ENCODE measurements at regions not wholly inside any gene's neighbourhood (a gene's known extent, or its start where the extent isn't known, plus 50 kb on each side); places are given as distances from the start of the nearest gene placed in this dataset.
"Not testable (repeated sequence)": the region's sequence is repeated elsewhere in the genome, so short reads cannot be mapped to it uniquely, and the experiment has no call there.

DNA sequence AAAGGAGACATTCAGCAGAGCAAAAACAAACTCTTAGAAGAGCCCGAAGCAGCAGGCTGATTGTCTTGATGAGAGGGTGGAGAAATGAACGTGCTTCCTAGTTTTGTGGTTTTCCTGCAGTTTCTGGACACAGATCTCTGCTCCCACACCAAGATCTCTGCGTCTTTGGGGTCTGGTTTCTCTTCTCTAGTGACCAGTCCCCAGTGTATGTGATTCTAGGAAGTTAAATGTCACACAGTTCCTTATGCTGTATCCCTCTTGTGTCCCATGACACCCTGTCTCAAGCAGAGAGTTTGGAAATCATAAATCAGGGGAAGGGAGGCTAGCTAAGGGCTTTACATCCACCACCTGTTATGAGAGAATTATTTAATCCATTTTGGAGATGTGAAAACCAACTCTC, 55.4 kb upstream of the KLF14 start:
- DNase-seq (ENCODE audit: low spot score), result no peak

DNA sequence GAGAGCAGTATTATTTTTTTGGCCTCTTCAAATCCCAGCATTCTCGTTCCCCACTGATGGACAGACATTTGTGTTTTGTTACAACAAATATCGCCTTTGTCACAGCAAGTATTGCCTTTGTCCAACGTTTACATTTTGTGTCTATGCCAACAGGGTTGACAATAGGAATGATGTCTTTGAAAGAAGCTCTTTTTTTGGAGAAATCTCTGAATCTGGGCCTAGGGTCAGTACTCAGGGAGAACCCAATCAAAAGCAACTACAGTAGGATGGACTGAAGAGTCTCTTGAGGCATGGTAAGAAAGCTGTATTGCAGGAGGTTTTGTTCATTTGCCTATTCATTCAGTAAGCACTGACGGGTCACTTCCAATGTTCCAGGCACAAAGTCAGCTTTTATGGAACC, 57.7 kb upstream of the KLF14 start:
- DNase-seq (ENCODE audit: low spot score), result no peak

DNA sequence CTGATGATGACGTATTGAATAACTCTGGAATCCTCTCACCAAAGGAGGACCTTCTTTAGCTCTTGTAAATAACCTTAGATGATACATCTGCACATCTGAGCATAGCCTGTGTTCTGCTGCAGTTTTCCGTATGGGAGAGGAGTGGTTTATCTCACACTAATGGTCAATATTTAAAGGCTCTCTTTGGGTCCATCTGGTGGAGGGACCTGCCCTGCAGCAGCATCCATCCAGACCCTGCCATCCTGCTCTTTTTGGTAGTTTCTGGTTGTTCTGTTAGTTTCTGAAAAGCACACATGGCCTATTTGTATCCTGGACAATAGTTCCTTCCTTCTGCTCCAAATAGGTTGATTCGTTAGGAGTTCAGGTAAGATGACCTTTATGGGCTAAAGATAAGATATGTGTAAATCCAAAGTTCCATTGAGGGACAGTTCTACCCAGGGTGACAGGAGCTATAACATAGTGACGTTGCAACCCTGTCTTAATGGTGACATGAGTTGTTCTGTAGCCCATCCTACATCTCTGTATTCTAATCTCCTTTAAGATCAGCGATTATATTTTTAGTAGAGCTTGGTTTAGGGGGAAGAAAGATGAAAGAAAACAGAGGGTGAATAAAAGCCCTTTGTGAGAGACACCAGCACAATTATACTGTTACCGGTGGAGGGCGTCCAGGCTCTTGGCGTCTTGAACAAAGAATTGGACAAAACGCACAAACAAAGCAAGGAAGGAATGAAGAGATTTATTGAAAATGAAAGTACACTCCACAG, 60.0 kb upstream of the KLF14 start:
- no peak for DNase-seq (ENCODE audit: low spot score)

DNA sequence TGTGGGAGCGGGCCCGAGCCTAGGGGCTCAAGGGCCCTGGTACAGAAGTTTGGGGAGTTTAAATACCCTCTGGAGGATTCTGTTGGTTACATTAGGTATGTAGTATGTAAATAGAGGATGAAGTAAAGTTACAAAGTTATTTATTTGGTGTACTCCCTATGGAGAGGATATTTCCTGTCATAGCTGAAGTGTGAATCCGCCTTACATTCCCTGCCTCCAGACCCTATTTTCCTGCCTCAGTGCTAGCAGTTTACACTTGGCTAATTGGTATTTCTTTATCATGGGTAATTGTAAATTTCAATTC, 60.6 kb upstream of the KLF14 start:
- DNase-seq (ENCODE audit: low spot score), result no peak

DNA sequence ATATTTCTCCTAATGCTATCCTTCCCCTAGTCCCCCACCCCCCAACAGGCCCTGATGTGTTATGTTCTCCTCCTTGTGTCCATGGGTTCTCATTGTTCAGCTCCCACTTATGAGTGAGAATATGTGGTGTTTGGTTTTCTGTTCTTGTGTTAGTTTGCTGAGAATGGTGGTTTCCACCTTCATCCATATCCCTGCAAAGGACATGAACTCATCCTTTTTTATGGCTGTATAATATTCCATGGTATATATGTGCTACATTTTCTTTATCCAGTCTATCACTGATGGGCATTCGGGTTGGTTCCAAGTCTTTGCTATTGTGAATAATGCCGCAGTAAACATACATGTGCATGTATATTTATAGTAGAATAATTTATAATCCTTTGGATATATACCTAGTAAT, 62.4 kb upstream of the KLF14 start:
- DNase-seq (ENCODE audit: low spot score), result not testable (repeated sequence)

DNA sequence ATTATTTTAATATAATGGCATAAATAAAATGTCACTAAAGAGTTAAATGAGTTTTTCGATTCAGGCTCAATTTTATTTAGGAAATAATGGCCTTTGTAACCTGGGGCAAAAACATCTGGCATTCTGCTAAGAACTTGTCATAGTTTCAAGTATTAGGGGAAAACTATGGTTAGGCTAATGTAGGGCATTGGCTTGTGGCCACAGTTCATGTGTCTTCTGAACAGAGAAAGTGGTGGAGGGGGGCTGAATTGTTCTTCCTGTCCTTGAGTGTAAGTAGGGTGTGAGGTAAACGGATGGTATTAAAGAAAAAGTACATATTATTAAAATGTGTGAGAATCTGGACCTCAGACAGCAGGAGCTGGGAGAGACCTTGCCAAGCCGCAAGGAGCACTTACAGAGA, 69.1 kb upstream of the KLF14 start:
- DNase-seq (ENCODE audit: low spot score), result no peak

DNA sequence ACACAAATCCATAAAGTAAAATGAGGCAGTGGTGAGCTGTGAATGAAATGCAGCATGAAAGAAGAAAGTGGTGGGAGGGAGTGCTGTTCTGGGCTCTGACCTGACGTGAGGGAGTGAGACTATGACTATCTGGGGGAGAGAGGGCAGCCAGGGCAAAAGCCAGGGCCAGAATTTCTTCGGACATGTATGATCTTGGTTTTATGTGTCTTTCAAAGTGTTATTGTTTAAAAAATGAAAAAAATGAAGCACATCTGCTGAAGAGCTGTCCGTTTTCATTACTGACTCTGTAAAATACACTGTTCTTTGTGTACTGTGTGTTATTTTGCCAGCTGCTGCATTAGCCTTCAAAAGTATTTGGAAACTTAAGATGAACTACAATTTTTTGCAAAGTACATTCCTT, 70.2 kb upstream of the KLF14 start:
- DNase-seq (ENCODE audit: low spot score), result no peak

DNA sequence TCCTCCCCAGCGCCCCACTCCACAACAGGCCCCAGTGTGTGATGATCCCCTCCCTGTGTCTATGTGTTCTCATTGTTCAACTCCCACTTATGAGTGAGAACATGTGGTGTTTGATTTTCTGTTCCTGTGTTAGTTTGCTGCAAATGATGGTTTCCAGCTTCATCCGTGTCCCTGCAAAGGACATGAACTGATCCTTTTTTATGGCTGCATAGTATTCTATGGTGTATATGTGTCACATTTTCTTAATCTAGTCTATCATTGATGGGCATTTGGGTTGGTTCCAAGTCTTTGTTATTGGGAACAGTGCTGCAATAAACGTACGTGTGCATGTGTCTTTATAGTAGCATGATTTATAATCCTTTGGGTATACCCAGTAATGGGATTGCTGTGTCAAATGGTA, 78.8 kb upstream of the KLF14 start:
- DNase-seq (ENCODE audit: low spot score), result not testable (repeated sequence)

DNA sequence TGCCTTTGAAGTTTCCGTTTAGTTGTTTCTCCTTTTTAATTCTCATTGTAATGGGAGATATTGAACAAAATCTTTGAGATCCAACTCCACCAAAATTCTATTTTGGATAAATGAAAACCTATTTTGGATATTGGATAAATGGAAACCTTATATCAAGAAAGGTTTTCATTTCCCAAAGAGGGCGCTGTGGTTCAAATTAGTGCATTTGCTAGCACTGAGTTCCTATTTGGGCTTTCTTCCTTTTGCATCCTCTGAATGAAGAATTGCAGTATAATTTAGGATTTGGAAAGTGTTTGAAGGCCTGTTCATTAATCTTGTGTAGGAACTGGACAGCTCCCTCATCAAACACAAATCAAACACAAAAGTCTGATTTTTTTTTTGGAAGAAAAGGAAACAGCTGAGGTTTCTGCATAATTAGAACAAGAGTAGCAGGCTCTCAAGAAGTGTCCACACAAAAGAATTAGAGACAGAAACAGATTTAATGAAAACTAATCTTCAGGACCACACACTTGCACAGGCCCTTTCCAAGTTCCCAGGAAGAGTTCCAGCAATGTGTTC, 80.8 kb upstream of the KLF14 start:
- DNase-seq (ENCODE audit: low spot score), result peak; percentile 31

DNA sequence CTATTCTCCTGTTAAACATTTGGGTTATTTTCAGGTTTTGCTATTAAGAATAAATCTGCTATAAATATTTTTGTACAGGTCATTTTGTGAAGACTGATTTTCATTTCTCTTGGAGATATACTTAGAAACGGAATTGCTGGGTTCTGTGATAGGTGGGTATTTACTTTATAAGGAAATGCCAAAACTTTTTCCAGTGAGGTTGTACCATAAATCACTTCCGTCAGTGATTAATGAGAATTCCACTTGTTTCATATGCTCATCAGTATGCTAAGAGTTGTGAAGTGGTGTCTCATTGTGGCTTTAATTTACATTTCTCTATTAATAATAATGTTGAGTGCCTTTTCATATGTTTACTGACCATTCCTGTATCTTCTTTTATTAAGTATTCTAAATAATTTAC, 84.0 kb upstream of the KLF14 start:
- no peak for DNase-seq (ENCODE audit: low spot score)

DNA sequence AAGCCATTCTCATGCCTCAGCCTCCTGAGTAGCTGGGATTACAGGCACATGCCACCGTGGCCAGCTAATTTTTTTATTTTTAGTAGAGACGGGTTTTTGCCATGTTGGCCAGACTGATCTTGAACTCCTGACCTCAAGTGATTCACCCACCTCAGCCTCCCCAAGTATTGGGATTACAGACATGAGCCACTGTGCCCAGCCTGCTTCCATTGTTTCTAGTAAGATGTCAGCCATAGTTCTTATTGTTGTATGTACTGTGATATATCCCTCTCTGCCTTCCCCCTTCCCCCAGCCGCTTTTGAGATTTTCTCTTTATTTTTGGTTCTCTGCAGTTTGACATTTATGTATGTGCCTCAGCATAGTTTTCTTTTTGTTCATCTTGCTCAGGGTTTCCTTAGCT, 87.9 kb upstream of the KLF14 start:
- DNase-seq (ENCODE audit: low spot score), result no peak

DNA sequence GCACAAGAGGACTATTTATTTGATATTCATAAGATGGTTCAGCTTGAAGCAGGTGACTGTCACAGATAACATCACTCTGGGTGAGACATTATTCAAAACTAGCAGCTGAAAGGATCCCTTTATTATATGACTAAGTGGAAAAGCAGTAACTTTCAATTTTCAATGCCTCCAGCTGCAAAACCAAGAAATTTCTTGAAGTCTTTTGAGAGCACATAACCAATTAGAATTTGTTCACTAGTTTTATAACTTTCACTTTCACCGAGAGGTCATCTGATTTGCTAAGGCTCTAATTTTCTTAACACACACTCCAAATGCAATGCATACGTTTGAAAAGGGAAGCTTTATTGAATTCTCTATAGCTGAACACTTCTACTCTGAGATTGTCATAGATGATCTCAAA, 88.6 kb upstream of the KLF14 start:
- no peak for DNase-seq (ENCODE audit: low spot score)

DNA sequence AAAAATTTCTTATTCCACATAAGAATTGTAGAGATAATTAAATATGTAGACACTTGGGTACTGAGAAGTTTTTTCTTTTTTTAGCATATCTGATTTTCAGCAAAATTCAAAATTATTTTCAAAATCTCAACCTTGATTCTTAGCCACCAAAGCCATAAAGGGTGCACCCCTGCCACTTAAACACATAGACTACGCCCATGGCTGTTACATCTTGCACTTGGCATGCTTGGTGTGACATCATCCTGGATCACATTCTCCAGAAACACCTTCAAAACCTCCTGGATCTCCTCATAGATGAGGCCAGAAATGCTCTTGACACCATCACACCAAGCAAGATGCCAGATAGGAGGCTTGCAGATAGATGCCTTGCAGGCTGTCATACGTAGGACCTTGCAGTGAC, 89.1 kb upstream of the KLF14 start:
- DNase-seq (ENCODE audit: low spot score), result no peak

DNA sequence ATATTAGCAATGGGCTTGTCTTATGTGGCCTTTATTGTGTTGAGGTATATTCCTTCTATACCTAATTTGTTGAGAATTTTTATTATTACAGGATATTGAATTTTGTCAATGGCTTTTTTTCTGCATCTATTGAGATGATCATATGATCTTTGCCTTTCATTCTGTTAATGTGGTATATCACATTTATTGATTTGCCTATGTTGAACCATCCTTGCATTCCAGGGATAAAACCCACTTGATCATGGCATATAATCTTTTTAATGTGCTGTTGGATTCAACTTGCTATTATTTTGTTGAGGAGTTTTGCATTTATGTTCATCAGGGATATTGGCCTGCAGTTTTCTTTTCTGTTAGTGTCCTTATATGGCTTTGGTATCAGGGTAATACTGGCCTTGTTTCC, 91.8 kb upstream of the KLF14 start:
- DNase-seq (ENCODE audit: low spot score), result no peak

DNA sequence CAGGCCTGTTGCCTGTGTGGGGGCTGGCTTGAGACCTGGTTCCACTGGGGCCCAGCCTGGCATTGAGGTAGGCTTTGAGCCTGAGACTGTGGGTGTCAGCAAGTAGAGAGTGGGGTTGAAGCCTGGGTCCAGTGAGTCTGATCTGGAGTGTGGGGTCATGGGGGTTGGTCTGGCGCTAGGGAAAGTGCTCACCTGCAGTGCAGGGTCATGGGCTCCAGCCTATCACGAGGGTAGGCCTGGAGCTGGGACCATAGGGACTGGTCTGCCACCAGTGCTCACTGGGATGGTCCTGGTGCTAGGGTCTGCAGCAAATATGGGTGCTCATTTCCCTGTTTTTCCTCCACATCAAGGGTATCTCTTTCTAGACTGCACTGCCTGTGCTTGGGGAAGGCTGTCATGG, 95.4 kb upstream of the KLF14 start:
- DNase-seq (ENCODE audit: low spot score), result no peak

DNA sequence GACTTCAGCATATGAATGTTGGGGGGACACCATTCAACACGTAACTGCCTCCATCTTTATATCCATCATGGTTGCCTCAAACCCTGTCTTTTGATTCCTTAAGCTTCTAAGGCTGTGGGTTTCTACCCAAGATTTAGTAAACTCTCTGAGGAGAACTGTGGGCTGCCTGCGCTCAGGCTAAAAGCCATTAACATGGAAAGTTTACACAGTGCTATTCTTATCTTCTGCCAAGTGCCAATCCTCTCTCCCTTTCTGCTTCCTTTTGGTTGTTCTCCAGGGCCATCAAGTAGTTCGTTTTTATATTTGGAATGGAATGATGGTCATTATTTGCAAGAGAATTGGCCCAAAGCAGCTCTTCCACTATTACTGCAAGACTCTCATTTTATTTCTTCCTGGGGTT, 97.3 kb upstream of the KLF14 start:
- no peak for DNase-seq (ENCODE audit: low spot score)

DNA sequence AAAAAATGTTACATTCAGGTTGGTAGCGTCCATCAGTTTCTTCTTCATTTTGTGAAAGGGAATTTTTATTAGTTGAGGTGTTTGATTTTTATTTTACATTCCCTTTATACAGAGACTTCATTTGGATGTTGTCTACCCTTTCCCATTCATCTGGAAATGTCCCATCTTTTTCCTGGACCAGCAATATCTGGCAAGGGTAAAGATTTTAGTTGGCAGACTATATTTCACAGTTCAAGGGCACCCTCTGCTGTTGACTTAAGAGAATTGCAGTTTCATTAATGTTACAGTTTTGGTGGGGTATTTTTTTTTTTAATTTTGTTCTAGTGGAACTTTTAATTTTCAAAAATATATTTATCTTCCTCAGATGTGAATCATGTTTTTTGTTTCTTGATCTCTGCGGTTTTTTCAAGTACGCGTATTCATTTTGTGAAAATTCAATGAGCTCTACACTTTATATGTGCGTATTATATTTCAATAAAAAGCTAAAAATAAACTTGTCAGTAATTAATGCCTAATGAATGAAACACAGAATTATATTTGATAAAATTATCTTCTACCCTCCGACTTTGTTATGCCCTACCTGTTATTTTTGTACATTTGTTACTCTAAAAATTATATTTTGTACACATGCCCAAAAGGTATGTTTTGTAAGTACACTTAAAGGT, 97.9 kb upstream of the KLF14 start:
- DNase-seq (ENCODE audit: low spot score), result peak; percentile 64

DNA sequence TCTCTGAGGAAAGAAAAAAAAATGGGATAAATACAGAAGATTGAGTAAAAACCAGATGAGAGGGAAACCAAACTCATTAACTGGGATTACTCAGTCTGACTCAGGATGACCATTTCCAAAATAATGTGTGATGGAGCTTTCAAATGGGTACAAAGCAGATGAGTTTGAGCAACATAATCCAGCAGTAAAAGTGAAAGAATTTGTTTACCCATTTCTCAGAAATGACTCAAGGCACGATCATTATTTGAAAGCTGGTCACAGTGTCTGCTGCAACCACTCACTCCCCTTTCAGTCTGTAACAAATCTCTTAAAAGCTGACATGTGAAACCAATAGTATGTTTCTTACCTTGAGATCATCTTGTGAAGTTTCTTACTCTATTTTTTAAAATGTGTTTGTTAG, 104.7 kb upstream of the KLF14 start:
- DNase-seq (ENCODE audit: low spot score), result peak; percentile 88

DNA sequence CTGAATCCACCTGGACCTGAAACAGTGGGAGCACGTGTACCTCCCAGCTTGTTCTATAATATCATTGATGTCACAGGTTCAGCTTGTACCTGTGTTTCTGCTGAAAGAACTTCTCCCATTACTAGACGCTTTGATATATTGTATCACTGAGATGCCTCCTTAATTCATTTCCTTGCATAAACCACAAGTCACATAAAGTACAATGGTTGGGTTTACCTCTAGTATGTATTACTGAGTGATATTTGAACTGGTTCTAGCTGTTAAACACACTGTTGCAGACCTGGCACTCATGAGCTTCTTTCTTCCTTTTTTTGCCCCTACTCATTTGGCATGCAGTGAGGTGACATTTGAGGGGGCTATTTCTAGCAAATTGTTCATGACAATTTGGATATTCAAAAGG, 106.6 kb upstream of the KLF14 start:
- DNase-seq (ENCODE audit: low spot score), result no peak

DNA sequence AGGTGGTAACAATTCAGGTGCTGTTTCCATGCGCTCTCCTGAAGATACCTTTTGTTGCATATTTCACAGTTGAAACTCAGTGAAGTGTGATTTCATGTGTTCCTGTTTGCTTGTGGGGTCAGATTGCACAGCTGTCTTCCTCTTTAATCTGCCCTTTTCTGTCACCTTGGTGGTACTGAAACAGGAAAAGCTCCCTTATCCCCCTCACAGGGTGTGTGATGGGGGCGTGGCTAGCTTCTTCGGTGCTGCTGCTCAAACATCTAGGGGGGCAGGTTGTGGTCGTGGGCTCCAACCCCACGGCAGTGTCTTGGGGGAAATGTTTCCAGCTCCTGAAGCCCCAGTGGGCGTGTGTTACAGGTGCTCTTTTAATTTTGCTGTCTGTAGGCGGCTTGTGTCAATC, 107.4 kb upstream of the KLF14 start:
- no peak for DNase-seq (ENCODE audit: low spot score)

DNA sequence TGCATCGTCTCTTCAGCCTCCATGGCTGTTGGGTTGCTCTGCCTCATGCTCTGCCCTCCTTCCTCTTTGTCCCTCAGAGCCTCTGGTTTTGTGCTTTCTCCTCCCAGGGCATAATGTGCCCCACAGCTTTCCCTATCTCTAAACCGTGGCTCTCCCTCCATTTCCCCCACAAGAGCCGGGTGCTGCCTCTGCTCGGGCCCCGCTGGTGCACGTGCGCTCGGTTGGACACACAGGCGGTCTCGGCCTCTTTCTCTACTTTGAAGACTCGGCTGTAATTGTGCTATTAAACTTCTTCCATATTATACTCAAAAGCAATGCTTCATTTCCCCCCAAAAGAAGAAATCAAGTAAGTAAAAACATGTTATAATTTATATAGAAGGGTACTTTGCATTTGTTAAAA, 109.7 kb upstream of the KLF14 start:
- no peak for DNase-seq (ENCODE audit: low spot score)

DNA sequence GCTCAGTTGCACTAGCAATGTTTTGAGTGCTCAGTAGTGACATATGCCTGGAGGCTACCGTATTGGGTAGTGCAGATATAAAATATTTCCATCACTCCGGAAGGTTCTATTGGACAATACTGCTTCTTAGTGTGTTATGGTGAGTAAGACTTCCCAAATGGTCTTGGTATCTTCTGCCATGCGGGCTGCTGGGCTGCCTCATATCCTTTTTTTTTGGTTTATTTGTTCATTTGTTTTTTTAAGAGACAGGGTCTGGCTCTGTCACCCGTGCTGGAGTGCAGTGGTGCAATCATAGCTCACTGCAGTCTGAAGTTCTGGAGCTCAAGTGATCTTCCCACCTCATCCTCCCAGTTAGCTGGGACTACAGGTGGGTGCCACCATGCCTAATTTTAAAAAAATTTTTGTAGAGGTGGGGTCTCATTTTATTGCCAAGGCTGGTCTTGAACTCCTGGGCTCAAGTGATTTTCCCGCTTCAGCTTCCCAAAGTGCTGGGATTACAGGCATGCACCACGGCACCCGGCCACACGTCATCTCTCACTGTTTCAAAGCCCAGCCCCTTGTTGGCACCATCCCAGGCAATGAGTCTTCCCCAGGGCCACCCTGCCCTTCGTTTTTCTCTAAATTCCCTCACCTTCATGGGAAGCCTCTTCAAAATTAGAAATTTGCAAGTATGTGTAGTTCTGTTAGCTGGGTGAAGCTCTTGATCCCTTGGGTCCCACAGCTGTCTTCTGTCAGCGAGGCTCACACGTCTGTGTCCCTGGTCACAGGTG, 111.0 kb upstream of the KLF14 start:
- DNase-seq (ENCODE audit: low spot score), result peak; percentile 59

DNA sequence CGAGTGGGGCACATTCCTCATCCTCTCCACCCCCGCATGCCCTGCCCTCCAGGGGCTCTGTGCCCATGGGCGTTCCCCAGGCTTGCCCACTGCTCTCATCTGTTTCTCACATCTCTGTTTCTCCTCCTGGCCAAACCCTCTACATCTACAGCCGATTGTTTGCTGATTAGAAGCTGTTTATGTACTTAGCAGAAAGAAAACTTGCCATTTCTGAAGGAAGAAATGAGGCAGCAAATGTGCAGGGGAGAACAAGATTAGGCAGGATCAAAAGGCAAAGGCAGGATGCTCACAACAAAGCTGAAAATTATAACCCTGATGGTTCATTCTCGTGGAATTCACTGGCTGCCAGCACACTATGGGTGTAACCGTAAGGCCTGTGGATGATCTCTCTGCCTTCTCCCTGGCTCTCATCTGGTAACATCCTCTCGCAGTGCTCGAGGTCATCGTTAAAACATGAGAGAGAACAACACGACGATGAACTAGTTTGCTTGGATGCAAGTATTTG, 111.6 kb upstream of the KLF14 start:
- peak; percentile 91 for DNase-seq (ENCODE audit: low spot score)

Data from AG08395 (cell line).